GM19455 (cell line): ENCODE measurements at regions not wholly inside any gene's neighbourhood (a gene's known extent, or its start where the extent isn't known, plus 50 kb on each side); places are given as distances from the start of the nearest gene placed in this dataset.
"Not testable (repeated sequence)": the region's sequence is repeated elsewhere in the genome, so short reads cannot be mapped to it uniquely, and the experiment has no call there.

Experiments used
- ATAC-seq: cut with Tn5 transposase; IDR thresholded peaks from one replicate; pipeline ENCODE4 v1.9.1; 2021; ENCODE audit not compliant: unreplicated experiment

DNA sequence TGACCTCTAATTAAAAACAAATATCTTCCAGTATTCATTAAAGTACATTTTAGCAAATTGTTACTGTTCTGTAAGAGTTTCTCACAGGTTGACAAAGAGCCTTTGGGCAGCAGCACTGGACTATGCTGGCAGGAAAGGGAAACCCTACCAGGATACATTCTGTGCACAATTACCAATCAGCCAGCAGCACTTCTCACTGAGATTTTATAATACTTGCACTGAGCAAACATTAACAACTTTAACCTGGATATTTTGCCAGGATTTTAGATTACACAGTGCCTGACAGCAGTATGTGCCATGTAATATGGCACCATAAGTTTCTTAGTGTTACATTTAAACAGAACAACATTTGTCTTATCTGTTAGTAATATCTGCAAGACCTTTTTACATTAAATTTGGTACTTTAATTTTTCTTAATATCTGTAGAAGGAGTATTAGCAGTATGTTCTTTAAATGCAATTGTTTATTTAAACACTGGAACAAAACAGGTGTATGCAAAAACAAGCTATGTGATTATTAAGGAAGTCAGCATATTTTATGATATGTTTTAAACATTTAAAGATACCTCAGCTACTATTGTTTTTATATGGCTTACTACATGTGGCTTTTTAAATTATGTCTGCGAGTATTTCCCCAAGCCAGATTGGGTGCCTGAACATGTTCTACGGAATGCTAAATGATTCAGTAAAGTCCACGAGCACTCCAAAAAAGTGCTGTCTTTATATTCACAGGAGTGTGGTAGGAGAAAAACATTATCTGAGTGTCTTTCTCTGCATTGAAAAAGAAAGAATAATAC, 699.0 kb upstream of the LUZP2 start:
- ATAC-seq, result no peak

DNA sequence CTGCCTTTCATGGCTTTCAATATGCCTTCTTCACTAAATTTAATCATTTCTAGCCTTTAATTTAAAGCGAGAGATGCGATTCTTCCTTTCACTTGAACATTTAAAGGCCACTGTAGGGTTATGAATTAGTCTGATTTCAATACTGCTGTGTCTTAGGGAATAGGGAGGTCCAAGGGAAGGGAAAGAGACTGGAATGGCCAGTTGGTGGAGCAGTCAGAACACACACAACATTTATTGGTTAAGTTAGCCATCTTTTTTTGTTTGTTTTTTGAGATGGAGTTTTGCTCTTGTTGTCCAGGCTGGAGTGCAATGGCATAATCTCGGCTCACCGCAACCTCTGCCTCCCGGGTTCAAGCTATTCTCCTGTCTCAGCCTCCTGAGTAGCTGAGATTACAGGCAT, 662.5 kb upstream of the LUZP2 start:
- ATAC-seq, result not testable (repeated sequence)

DNA sequence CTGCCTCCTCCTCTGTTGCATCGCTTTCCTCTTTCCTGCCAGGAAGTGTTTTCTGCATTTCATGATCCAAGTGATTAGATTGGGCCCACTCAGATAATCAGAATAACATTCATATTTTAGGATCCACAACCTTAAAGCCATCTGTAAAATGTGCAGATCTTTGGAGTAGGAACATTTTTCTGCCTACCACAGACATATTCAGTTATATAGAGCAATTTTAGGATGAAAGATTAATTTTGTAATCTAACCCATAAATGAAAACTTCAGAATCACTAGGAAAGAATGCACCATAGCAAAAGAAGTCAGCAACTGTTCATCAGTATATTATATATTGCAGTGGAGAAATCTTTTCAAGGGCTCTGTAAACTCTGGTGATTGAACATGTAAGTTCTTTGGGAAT, 659.9 kb upstream of the LUZP2 start:
- ATAC-seq, result no peak

DNA sequence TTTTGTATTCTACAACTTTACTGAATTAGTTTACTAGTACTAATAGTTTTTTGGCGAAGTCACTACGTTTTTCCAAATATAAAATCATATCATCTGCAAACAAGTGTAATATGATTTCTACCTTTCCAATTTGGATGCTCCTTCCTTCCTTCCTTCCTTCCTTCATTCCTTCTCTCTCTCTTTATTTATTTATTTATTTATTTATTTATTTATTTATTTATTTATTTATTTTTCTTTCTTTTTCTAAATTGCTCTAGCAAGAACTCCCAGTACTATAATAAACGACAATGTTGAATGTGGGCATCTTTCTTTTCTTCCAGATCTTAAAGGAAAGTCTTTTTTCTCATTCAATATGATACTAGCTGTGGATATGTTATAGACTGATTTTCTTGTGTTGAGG, 656.0 kb upstream of the LUZP2 start:
- ATAC-seq, result no peak

DNA sequence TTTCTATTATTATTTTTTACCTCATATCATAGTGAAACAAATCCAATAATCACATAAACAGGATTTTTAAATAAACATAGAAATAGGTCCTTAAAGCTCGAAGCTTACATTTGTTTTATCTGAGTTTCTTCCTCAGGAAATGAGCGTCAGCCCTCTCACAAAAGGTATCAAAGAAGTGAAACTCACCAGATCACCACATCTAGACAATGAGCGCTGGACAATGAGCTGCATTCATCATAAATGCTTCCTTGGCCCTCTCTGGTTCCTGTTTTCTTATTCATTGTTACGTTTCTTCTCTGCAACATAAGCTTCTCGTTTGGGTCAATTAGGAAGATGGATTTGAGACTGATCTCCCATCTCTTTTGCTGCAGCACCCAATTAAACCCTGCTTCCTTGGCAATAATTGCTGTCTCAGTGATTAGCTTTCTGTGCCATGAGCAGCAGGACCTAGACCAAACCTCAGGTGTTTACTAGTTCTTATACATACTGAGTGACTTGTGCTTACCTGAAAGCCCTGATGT, 649.9 kb upstream of the LUZP2 start:
- no peak for ATAC-seq

DNA sequence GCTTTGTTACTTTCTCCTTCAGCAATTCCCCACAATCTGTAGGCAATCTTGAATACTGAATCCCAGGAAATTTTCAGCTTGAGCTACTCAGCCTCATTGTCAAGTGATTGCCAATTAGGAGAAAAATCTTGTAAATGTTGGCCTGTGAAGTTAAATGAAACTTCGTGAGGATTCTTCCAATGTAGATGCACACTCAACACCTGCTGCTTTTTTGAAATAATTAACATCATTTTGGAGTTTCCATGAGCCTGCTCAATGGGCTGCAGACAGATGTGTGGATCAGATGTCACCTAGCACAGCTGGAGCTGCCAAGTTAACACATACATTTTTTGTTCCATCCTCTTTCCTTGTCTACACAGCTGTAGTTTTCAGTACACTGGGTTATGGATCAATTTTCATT, 645.6 kb upstream of the LUZP2 start:
- no peak for ATAC-seq

DNA sequence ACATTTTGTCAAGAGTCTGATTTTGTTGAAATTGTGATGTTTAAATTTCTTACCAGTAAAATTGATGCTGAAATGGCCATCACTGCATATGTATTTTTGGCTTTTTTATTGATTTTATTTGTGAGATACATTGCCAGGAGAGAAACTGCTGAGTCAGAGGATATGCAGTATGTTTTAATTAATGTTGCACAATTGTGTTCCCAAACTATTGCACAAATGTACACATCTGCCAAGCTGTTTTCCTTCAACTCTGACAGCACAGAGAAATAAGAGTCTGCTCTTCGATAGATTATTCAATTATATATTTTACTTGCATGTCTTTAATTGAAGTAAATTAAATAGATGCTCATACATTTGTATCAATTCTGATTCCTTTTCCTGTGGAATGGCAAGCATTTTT, 640.2 kb upstream of the LUZP2 start:
- no peak for ATAC-seq

DNA sequence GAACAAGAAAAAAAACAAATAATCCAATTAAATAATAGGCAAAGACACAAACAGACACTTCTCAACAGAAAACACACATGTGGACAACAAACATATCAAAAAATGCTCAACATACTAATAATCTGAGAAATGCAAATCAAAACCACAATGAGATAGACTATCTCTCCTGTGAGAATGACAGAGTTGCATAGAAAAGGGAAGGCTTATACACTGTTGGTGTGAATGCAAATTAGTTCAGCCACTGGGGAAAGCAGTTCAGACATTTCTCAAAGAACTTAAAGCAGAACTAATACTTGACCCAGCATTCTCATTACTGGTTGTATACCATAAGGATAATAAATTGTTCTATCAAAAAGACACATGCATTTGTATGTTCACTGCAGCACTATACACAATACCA, 637.8 kb upstream of the LUZP2 start:
- no peak for ATAC-seq

DNA sequence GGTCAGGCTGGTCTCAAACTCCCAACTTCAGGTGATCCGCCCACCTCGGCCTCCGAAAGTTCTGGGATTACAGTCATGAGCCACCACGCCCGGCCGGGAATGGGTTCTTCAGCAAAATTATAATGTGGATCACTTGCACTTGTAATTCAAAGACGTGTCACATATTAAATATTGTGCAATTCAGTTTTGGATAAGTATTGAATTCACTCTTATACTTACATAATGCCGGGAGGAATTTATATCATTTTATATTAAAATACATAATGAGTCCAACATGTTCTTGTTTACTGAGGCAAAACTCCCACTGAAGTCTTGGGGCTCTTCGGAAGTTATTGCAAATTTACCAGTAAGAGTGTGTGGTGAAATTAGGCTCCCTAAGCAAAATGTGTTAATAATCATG, 635.2 kb upstream of the LUZP2 start:
- no peak for ATAC-seq

DNA sequence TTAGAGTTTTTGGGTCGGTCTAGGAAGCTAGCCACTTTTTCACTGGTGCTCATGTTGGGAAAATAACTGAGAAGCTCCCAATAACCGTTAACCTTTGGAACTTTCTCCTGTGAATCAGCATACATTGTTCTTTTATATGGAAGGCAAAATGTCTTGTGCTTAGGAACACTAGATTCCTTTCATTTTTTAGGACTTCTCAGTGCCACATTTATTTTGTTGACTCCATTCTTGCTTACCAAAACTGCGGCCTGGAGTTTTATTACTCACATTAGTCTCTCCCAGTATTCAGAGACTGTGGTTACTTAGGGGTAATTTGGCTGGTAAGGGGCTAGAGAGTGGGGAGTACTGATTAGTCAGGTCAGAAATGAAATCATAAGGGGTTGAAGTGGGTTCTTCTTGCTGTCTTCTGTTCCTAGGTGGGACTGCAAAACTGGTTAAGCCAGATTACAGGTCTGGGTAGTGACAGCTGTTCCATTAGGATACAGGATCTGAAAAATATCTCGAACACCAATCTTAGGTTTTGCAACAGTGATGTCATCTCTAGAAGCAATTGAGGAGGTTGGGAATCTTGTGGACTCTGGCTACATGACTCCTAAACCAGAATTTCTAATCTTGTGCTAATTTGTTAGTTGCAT, 631.4 kb upstream of the LUZP2 start:
- ATAC-seq, result no peak

DNA sequence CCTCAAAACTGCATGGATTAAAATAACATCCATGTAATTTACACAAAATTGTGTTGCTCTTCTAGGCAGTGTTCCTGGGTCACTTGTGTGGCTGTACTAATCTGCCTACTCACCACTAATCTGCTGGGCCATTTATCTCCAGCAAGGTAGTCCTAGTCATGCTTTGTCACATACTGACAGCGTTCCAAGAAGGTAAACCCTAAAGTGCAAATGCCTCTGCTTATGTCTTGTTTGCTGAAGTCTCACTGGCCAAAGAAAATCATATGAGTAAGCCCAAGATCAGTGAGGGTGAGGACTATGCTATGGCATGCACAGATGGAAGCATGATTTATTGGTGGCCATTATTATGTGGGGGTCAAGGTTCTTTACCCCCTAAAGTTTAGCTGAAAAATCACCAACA, 630.2 kb upstream of the LUZP2 start:
- ATAC-seq, result no peak

DNA sequence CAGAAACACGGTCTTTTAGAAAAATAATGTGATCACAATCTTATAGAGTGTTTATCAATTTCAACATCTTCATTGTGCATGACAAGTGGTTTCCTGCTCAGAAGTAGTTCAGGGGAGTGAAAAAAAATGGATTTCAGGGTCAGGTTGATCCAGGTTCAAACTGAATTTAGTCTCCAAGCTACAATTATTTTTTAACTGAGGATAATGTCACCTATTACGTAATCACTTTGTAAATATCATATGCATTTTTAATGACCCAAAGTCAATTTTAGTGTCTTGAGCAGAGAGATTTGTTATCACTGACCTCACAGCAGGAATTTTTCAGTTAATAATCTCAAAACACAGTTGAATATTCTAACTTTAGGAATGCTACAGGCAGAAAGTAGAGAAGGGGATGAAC, 627.2 kb upstream of the LUZP2 start:
- ATAC-seq, result no peak

DNA sequence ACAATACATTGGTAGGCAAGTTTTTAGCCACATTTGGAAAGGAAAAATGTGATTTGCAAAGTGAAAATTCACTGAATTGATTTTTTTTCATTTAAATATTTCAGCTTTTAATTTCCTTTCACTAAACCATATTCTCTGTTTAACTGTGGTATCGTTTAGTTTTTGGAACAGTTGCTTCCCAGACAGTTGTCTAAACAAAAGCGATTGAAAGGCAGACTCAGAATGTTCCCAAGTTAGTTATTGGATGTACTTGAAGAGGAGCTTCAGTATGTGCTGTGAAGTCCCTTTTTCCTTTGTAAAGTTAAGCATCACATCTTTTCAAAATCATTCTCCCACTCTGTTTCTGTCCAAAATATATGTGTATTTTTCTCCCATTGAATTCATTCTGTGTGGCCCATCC, 623.4 kb upstream of the LUZP2 start:
- no peak for ATAC-seq

DNA sequence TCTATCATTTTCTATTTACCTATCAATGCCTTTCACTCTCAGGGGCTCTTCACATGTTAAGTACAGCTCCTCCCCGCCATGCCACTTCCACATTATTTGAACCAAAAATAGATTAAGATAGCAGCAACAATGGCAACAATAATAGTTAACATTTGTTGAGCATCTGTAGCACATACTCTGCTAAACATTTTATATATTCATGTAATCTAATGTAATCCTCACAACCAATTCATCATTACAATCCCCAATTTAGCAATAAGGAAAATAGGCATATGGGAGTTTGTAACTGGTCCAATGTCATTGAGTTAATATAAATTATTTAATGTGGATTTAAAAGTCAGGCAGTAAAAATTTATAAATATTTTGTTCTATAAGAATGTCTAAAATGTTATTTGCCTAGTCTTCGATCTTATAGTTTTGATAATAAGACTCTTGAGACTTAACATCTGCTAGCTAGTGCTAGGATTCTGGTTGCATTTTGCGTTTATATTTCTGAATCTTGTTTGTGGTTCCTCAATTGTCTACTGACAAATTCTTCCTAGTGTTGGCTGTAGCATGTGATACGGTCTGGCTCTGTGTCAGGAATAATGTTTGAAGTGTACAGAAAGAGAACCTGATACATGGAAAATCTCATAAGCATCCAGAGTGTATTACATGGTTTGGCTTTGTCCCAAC, 621.5 kb upstream of the LUZP2 start:
- no peak for ATAC-seq

DNA sequence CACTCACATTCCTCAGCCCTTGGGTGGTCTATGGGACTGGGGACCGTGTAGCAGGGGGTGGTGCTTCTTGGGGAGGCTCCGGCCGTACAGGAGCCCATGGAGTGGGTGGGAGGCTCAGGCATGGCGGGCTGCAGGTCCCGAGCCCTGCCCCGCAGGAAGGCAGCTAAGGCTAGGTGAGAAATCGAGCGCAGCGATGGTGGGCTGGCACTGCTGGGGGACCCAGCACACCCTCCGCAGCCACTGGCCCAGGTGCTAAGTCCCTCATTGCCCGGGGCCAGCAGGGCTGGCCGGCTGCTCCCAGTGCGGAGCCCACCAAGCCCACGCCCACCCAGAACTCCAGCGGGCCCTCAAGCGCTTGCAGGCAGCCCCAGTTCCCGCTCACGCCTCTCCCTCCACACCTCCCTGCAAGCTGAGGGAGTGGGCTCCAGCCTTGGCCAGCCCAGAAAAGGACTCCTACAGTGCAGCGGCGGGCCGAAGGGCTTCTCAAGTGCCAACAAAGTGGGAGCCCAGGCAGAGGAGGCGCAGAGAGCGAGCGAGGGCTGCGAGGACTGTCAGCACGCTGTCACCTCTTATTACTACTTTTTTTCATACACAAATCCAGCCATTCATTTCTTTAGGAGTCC, 613.3 kb upstream of the LUZP2 start:
- not testable (repeated sequence) for ATAC-seq

DNA sequence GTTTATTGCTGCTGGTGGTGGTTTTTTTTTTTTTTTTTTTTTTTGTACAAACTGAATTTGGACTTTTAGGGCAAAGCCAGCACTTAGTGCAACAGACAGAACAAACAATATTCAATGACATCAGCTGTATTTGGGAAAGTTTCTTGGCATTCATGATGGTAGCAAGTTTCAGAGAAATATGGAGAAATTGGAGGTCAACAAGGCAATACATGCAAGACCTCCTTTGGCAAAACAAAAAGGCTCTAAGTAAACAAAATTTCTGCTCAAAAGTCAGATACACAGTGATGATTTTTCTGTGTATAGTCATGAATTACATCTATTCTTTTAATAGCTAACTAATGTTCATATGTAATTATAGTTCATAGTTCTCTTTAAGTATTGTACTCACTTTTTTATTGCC, 612.5 kb upstream of the LUZP2 start:
- ATAC-seq, result no peak

DNA sequence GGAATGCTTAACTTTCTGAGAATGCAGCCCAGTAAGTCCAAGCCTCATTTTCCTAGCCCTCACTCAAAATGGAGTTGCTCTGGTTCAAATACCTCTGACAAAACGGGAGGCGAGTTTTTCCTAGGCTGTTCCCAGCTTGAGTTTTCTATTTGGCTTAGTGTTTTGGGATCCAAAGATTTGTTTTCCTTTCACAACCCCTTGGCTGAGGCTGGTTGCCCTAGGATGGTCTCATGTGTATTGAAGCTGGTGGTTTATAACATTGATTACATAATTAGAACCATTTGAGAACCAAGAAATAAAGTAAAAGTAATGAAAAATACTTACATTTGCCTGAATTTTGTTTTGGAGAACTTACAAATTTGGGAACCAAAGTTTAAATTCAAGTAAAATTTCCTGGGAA, 611.1 kb upstream of the LUZP2 start:
- ATAC-seq, result no peak

DNA sequence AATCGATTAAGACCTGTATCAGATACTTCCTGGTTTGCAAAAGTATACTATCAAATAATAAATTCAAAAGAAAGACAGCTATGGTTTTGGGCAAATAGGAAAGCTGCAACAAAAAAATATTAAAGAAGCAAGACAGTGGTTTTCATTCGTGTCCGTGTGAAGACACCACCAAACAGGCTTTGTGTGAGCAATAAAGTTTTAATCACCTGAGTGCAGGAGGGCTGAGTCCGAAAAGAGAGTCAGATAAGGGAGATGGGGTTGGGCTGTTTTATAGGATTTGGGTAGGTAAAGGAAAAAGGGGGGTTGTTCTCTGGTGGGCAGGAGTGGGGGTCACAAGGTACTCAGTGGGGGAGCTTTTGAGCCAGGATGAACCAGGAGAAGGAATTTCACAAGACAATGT, 609.7 kb upstream of the LUZP2 start:
- not testable (repeated sequence) for ATAC-seq

DNA sequence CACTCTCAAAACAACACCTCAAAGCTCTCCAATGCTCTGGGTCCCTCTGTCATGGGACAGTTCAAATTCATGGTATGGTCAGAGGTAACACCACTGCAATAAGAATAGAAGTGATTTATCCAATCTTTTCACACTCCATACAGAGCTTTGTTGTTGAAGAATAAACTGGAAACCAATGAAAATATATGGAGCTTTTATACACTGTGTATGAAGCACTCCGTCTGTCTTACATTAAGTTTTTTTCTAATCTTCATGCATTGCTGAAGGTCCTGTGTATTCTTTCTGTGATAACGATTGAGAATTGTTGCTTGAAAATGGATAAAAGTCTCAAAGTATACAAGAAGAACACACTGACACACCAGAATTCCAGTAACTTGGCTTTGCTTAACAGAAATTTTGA, 603.7 kb upstream of the LUZP2 start:
- no peak for ATAC-seq

DNA sequence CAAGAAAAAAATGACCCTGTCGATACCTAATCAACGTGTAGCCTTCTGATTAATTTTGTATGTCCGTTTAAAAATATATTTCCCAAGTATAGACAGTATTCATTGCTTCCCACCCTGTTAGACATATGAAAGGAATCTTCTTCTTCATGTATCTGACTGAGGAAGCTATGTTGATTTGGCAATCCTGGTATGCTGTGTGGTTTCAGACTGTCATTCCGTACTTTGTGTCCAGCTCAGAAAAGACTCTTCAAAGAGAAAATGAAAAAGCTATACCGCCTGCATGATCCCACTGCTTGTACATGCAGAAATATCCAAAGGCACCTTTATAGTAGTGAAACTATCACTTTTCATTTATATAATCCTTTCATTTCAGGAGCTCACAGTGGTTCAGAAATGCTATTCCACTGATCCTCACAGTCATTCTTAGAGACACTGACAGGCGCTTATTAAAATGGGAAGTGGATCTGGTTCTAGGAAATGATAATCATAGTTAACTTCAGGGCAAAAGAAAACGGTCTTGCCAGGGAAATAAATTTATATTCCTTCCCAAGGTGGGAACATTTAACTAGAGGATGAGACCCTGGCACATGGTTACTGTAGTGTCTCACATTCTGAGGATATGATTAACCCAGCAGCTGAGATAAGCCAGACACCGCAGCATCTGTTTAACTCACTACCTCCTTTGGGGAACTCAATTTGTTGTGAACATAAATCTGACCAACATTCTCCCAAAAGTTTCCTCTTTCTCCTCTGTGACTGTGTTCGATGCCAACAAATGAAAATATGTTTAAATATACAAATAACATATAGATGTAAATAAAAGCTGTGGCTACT, 599.2 kb upstream of the LUZP2 start:
- ATAC-seq, result no peak
